ENCODE measurements at regions not wholly inside any gene's neighbourhood (a gene's known extent, or its start where the extent isn't known, plus 50 kb on each side); places are given as distances from the start of the nearest gene placed in this dataset.
"Not testable (repeated sequence)": the region's sequence is repeated elsewhere in the genome, so short reads cannot be mapped to it uniquely, and the experiment has no call there.

DNA sequence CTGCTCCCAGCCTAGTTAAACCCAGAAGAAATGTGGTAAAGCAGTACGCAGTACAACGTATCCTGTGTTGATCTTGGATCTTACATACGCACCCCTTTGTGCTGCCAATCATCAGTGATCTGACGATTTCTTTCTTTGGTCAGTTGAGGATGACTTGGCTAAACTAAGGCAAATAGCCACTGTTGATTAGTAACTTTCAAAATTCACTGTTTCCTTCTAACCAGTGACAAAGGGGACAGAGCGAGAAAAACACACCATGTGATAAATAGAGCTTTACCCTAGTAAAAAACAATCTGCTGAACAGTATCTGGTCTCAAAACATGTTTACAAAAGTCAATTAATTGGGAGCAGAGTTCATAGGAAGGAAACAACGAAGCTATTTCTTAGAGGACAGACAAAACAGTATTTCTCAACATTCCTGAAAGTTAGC lies 123.2 kb upstream of the RAB18 start:
- no peak overlapping the region for H2AFZ ChIP-seq (ENCODE audit: low read length)
- no peaks in the 10 kb centered on the region for H3K9me3 ChIP-seq (ENCODE audit: insufficient read depth, low read depth, low read length)
- no peaks in the 10 kb centered on the region for H3F3A ChIP-seq (ENCODE audit: low read depth)
- no peaks in the 10 kb centered on the region for H3K4me1 ChIP-seq (ENCODE audit: insufficient read depth, low read length, poor library complexity, severe bottlenecking)
- no peaks in the 10 kb centered on the region for H3K36me3 ChIP-seq (ENCODE audit: insufficient read depth, low read length)
- H3K4me2 ChIP-seq (ENCODE audit: low read depth, low read length, poor library complexity, severe bottlenecking), result no peak overlapping the region
- H4K20me1 ChIP-seq (ENCODE audit: insufficient read depth, low read length, poor library complexity, severe bottlenecking), result no peaks in the 10 kb centered on the region
- no peaks in the 10 kb centered on the region for H3K79me2 ChIP-seq (ENCODE audit: insufficient read depth, low read length)
- H3K4me3 ChIP-seq (ENCODE audit: low read length, poor library complexity, severe bottlenecking), result no peak overlapping the region
- no peaks in the 10 kb centered on the region for H3K9me2 ChIP-seq (replicated peaks; ENCODE audit: low read depth, low read length)
- no peaks in the 10 kb centered on the region for H3K27me3 ChIP-seq (ENCODE audit: insufficient read depth, low read length, poor library complexity, severe bottlenecking)
- H3K9ac ChIP-seq (ENCODE audit: low read depth, low read length, poor library complexity, severe bottlenecking), result no peak overlapping the region
- TF ChIP-seq, protein P1, sequence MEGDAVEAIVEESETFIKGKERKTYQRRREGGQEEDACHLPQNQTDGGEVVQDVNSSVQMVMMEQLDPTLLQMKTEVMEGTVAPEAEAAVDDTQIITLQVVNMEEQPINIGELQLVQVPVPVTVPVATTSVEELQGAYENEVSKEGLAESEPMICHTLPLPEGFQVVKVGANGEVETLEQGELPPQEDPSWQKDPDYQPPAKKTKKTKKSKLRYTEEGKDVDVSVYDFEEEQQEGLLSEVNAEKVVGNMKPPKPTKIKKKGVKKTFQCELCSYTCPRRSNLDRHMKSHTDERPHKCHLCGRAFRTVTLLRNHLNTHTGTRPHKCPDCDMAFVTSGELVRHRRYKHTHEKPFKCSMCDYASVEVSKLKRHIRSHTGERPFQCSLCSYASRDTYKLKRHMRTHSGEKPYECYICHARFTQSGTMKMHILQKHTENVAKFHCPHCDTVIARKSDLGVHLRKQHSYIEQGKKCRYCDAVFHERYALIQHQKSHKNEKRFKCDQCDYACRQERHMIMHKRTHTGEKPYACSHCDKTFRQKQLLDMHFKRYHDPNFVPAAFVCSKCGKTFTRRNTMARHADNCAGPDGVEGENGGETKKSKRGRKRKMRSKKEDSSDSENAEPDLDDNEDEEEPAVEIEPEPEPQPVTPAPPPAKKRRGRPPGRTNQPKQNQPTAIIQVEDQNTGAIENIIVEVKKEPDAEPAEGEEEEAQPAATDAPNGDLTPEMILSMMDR (conservative IDR thresholded peaks at IDR 0.05; ENCODE audit: low read length), result no peak
- TF ChIP-seq EZH2phosphoT487 (IDR thresholded peaks at IDR 0.05; ENCODE audit: borderline replicate concordance), result no peak

DNA sequence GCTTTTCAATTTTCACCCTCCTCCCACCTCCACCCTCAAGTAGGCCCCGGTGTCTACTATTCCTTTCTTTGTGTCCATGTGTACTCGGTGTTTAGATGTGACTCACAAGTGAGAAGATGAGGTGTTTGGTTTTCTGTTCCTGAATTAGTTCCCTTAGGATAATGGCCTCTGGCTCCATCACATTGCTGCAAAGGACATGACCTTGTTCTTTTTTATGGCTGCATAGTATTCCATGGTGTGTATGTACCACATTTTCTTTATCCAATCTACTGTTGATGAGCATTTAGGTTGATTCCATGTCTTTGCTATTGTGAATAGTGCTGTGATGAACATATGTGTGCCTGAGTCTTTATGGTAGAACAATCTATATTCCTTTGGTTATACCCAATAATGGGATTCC lies 125.1 kb upstream of the RAB18 start:
- H4K20me1 ChIP-seq (ENCODE audit: insufficient read depth, low read length, poor library complexity, severe bottlenecking); H2AFZ ChIP-seq (ENCODE audit: low read length); H3F3A ChIP-seq (ENCODE audit: low read depth); H3K4me2 ChIP-seq (ENCODE audit: low read depth, low read length, poor library complexity, severe bottlenecking); H3K79me2 ChIP-seq (ENCODE audit: insufficient read depth, low read length); H3K9me3 ChIP-seq (ENCODE audit: insufficient read depth, low read depth, low read length); H3K9me2 ChIP-seq (replicated peaks; ENCODE audit: low read depth, low read length); H3K4me1 ChIP-seq (ENCODE audit: insufficient read depth, low read length, poor library complexity, severe bottlenecking); H3K27me3 ChIP-seq (ENCODE audit: insufficient read depth, low read length, poor library complexity, severe bottlenecking); H3K9ac ChIP-seq (ENCODE audit: low read depth, low read length, poor library complexity, severe bottlenecking); H3K4me3 ChIP-seq (ENCODE audit: low read length, poor library complexity, severe bottlenecking); H3K36me3 ChIP-seq (ENCODE audit: insufficient read depth, low read length): not testable (repeated sequence)

GRCh38 chr10:27373566-27374160 lies 130.4 kb upstream of the RAB18 start:
- no peaks in the 10 kb centered on the region for H3K4me1 ChIP-seq (ENCODE audit: insufficient read depth, low read length, poor library complexity, severe bottlenecking)
- TF ChIP-seq EZH2phosphoT487 (IDR thresholded peaks at IDR 0.05; ENCODE audit: borderline replicate concordance), result no peak
- TF ChIP-seq, protein P1 (conservative IDR thresholded peaks at IDR 0.05; ENCODE audit: low read length), result no peak
- no peaks in the 10 kb centered on the region for H3K79me2 ChIP-seq (ENCODE audit: insufficient read depth, low read length)
- no peaks in the 10 kb centered on the region for H3K9me3 ChIP-seq (ENCODE audit: insufficient read depth, low read depth, low read length)
- H2AFZ ChIP-seq (ENCODE audit: low read length), result no peak overlapping the region
- no peak overlapping the region for H3K4me3 ChIP-seq (ENCODE audit: low read length, poor library complexity, severe bottlenecking)
- H3K4me2 ChIP-seq (ENCODE audit: low read depth, low read length, poor library complexity, severe bottlenecking), result no peak overlapping the region
- no peaks in the 10 kb centered on the region for H4K20me1 ChIP-seq (ENCODE audit: insufficient read depth, low read length, poor library complexity, severe bottlenecking)
- H3K27me3 ChIP-seq (ENCODE audit: insufficient read depth, low read length, poor library complexity, severe bottlenecking), result no peaks in the 10 kb centered on the region
- H3F3A ChIP-seq (ENCODE audit: low read depth), result no peaks in the 10 kb centered on the region
- no peaks in the 10 kb centered on the region for H3K36me3 ChIP-seq (ENCODE audit: insufficient read depth, low read length)
- H3K9me2 ChIP-seq (replicated peaks; ENCODE audit: low read depth, low read length), result no peaks in the 10 kb centered on the region
- H3K9ac ChIP-seq (ENCODE audit: low read depth, low read length, poor library complexity, severe bottlenecking), result no peak overlapping the region

- TF ChIP-seq, protein P1 (conservative IDR thresholded peaks at IDR 0.05; ENCODE audit: low read length), result no peak
- no peak for TF ChIP-seq EZH2phosphoT487 (IDR thresholded peaks at IDR 0.05; ENCODE audit: borderline replicate concordance)
- Histone ChIP-seq H2AFZ (ENCODE audit: low read length) (no peak overlapping the region), H3K27me3 (ENCODE audit: insufficient read depth, low read length, poor library complexity, severe bottlenecking) (no peaks in the 10 kb centered on the region), H3F3A (ENCODE audit: low read depth) (no peaks in the 10 kb centered on the region), H3K9ac (ENCODE audit: low read depth, low read length, poor library complexity, severe bottlenecking) (no peak overlapping the region), H3K9me3 (ENCODE audit: insufficient read depth, low read depth, low read length) (no peaks in the 10 kb centered on the region), H3K4me3 (ENCODE audit: low read length, poor library complexity, severe bottlenecking) (no peak overlapping the region), H3K4me1 (ENCODE audit: insufficient read depth, low read length, poor library complexity, severe bottlenecking) (no peaks in the 10 kb centered on the region), H3K4me2 (ENCODE audit: low read depth, low read length, poor library complexity, severe bottlenecking) (no peak overlapping the region), H3K36me3 (ENCODE audit: insufficient read depth, low read length) (no peaks in the 10 kb centered on the region), H4K20me1 (ENCODE audit: insufficient read depth, low read length, poor library complexity, severe bottlenecking) (no peaks in the 10 kb centered on the region), H3K79me2 (ENCODE audit: insufficient read depth, low read length) (no peaks in the 10 kb centered on the region), H3K9me2 (replicated peaks; ENCODE audit: low read depth, low read length) (no peaks in the 10 kb centered on the region)
Measured at GRCh38 chr10:27372095-27372494, 131.5 kb upstream of the ACBD5 start.

- H4K20me1 ChIP-seq (ENCODE audit: insufficient read depth, low read length, poor library complexity, severe bottlenecking); H3K9ac ChIP-seq (ENCODE audit: low read depth, low read length, poor library complexity, severe bottlenecking); H3K9me3 ChIP-seq (ENCODE audit: insufficient read depth, low read depth, low read length); H3K4me2 ChIP-seq (ENCODE audit: low read depth, low read length, poor library complexity, severe bottlenecking); H3K4me1 ChIP-seq (ENCODE audit: insufficient read depth, low read length, poor library complexity, severe bottlenecking); H3K36me3 ChIP-seq (ENCODE audit: insufficient read depth, low read length); H3K27me3 ChIP-seq (ENCODE audit: insufficient read depth, low read length, poor library complexity, severe bottlenecking); H3F3A ChIP-seq (ENCODE audit: low read depth); H3K4me3 ChIP-seq (ENCODE audit: low read length, poor library complexity, severe bottlenecking); H3K9me2 ChIP-seq (replicated peaks; ENCODE audit: low read depth, low read length); H3K79me2 ChIP-seq (ENCODE audit: insufficient read depth, low read length); H2AFZ ChIP-seq (ENCODE audit: low read length): not testable (repeated sequence)
Measured at GRCh38 chr10:27371375-27371774, 130.8 kb upstream of the ACBD5 start.
